GM13976 (cell line): ENCODE measurements at regions not wholly inside any gene's neighbourhood (a gene's known extent, or its start where the extent isn't known, plus 50 kb on each side); places are given as distances from the start of the nearest gene placed in this dataset.

ENCODE experiments used
- DNase-seq: peaks from one replicate; pipeline ENCODE4 v3.0.0; 2012; ENCODE audit warnings: low spot score
- in situ Hi-C: fragments of 300-500 bp; cut with MboI; formaldehyde crosslinking; loops from one replicate; pipeline ENCODE4 v1.12.0; 2022; ENCODE audit warnings: low sequenced_read_pairs, mixed read lengths, inconsistent platforms; ENCODE audit not compliant: unreplicated experiment
- TF ChIP-seq, protein P1 (sequence below): IDR thresholded peaks from 2 replicates; pipeline ENCODE4 v1.5.1; 2012; ENCODE audit warnings: borderline replicate concordance, mild to moderate bottlenecking; ENCODE audit not compliant: insufficient read depth; ENCODE audit errors: extremely low read depth, missing control alignments, control extremely low read depth

DNA sequence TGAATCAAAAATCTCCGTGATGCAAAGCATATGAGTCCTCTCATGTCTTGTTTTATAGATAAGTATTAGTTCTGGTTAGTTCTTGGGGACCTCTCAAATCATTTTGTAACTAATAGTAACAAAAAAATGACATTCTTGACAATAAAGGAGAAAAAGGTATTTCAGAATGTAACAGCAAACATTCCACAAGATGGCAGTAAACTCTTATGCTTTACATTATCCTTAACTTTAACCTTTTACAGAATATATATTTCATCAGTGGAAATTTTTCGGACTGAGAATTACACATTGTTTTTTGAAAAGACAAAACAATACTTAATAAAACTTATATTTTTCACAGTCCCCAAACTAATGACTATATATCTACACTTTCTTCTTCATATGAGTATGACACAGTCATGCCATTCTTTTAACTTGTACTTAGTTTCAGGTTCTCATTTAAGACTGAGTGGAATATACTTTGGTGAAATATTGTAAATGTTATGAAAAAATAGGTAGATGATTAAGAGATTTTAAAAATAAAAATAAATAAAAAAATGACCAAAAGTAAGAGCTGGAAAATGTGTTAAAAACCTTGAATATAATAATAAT lies 142.9 kb upstream of the NXPH2 start:
- TF ChIP-seq, protein P1, sequence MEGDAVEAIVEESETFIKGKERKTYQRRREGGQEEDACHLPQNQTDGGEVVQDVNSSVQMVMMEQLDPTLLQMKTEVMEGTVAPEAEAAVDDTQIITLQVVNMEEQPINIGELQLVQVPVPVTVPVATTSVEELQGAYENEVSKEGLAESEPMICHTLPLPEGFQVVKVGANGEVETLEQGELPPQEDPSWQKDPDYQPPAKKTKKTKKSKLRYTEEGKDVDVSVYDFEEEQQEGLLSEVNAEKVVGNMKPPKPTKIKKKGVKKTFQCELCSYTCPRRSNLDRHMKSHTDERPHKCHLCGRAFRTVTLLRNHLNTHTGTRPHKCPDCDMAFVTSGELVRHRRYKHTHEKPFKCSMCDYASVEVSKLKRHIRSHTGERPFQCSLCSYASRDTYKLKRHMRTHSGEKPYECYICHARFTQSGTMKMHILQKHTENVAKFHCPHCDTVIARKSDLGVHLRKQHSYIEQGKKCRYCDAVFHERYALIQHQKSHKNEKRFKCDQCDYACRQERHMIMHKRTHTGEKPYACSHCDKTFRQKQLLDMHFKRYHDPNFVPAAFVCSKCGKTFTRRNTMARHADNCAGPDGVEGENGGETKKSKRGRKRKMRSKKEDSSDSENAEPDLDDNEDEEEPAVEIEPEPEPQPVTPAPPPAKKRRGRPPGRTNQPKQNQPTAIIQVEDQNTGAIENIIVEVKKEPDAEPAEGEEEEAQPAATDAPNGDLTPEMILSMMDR: no peak
- peak; percentile 24 for DNase-seq
- in situ Hi-C loops: no loop called here

GRCh38 chr2:138919120-138919747 lies 139.0 kb upstream of the NXPH2 start:
- in situ Hi-C loops: no loop called here
- no peak for DNase-seq
- TF ChIP-seq, protein P1: no peak

GRCh38 chr2:138910427-138910826 lies 130.2 kb upstream of the NXPH2 start:
- TF ChIP-seq, protein P1: no peak
- no peak for DNase-seq
- in situ Hi-C loops: no loop called here

DNA sequence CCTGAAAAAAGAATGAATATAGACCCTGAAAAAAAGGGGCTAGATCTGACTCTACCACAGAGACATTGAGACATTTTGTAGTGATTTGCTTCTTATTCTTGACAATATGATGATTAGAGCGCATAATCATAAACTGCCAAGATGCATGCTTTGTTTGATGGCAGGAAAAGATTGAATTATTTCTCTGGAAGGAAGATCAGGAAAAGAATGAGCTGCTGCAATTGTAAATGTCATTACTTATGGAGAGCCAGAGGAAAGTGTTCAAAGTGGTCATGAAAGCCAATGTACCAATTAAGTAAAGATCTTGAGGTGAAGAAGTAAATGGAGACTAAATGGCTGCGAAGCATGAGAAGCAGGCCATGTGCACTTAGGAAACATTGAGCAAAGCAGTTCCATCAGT lies 126.4 kb upstream of the NXPH2 start:
- in situ Hi-C loops: no loop called here
- TF ChIP-seq, protein P1: no peak
- no peak for DNase-seq

GRCh38 chr2:138902239-138902871 lies 122.2 kb upstream of the NXPH2 start:
- DNase-seq: no peak
- TF ChIP-seq, protein P1: no peak
- in situ Hi-C loops: no loop called here

DNA sequence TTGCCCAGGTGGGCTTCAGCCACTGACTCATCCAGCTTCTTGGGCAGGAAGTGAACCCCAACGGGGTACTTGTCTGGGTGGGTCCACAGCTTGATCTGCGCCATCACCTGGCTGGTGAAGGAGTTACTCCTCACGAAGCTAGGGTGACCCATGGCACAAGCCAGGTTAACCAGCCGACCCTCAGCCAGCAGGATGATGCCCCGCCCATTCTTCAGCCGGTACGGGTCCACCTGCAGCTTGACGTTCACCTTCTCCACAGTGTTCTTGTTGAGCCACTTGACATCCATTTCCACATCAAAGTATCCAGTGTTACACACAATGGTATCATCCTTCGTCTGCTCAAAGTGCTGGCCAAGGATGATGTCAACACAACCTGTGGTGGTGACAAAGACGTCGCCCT lies 121.3 kb upstream of the NXPH2 start:
- no peak for DNase-seq
- in situ Hi-C loops: no loop called here
- TF ChIP-seq, protein P1: no peak
